H1 (cell line): ENCODE measurements at regions not wholly inside any gene's neighbourhood (a gene's known extent, or its start where the extent isn't known, plus 50 kb on each side); places are given as distances from the start of the nearest gene placed in this dataset.
"Not testable (repeated sequence)": the region's sequence is repeated elsewhere in the genome, so short reads cannot be mapped to it uniquely, and the experiment has no call there.

Experiments used
- CTCF ChIA-PET: fragments of 300-600 bp; sonication (Branson Sonifier 250); formaldehyde crosslinking; loops from one replicate; lab custom pipeline; 2021; ENCODE audit not compliant: partially characterized antibody; lab: Charles Lee
- POLR2A ChIA-PET: fragments of 300-600 bp; sonication (Branson Sonifier 250); formaldehyde crosslinking; loops from one replicate; lab custom pipeline; 2021; ENCODE audit warnings: inconsistent platforms; ENCODE audit not compliant: partially characterized antibody; lab: Charles Lee
- DNase-seq, 2 experiments: peaks; one replicate each; pipeline versions ENCODE4 v3.0.0 to v3.0.0-alpha.2; 2010 to 2022; ENCODE audit warnings: low spot score in 2 of 2, low read depth in 1 of 2, mixed read lengths in 1 of 2
- FAIRE-seq: peaks from 2 replicates; lab custom pipeline; 2011; peaks lifted over from hg19 to GRCh38; lab: Jason Lieb, UNC
- H2AFZ ChIP-seq: 2 replicates; pipeline ENCODE4 v1.8.1; 2012; ENCODE audit warnings: low read length, inconsistent platforms
- H2AK5ac ChIP-seq: 2 replicates; pipeline ENCODE4 v1.6.1; 2013; ENCODE audit warnings: low read depth, low read length
- H2BK120ac ChIP-seq: replicated peaks from 2 replicates; pipeline ENCODE3; 2013; ENCODE audit warnings: low read depth, low read length, inconsistent platforms
- H2BK12ac ChIP-seq: 2 replicates; pipeline ENCODE4 v1.6.1; 2013; ENCODE audit warnings: low read depth, low read length
- H2BK15ac ChIP-seq: 2 replicates; pipeline ENCODE4 v1.6.1; 2013; ENCODE audit warnings: low read length
- H2BK20ac ChIP-seq: 2 replicates; pipeline ENCODE4 v1.6.1; 2013; ENCODE audit warnings: low read length
- H2BK5ac ChIP-seq: 2 replicates; pipeline ENCODE4 v1.6.1; 2013; ENCODE audit warnings: low read depth, low read length
- H3K14ac ChIP-seq: 2 replicates; pipeline ENCODE4 v1.6.1; 2013; ENCODE audit warnings: inconsistent platforms; ENCODE audit not compliant: insufficient read length
- H3K18ac ChIP-seq: 2 replicates; pipeline ENCODE4 v1.6.1; 2013; ENCODE audit warnings: low read length; ENCODE audit errors: extremely low read depth
- H3K23ac ChIP-seq: 2 replicates; pipeline ENCODE4 v1.6.1; 2013; ENCODE audit warnings: inconsistent platforms; ENCODE audit not compliant: insufficient read length
- H3K23me2 ChIP-seq: 2 replicates; pipeline ENCODE4 v1.6.1; 2013; ENCODE audit warnings: low read depth, low read length
- H3K27ac ChIP-seq: 2 replicates; pipeline ENCODE4 v1.6.1; 2011; ENCODE audit warnings: low read depth, low read length, inconsistent platforms
- H3K27me3 ChIP-seq, 4 experiments: replicated peaks in 1 of 4; 1 replicate in 1 of 4; 2 replicates in 3 of 4; pipeline versions ENCODE4 v1.6.1 to v1.8.1; 2011 to 2013; ENCODE audit warnings: low read length in 3 of 4, mild to moderate bottlenecking in 3 of 4, inconsistent platforms in 2 of 4, mixed read lengths in 2 of 4, moderate library complexity in 1 of 4; ENCODE audit not compliant: control insufficient read depth in 3 of 4, insufficient read depth in 3 of 4; ENCODE audit errors: extremely low read depth in 1 of 4
- H3K36me3 ChIP-seq, 4 experiments: 2 replicates each; pipeline versions ENCODE4 v1.6.1 to v1.8.1; 2011 to 2013; ENCODE audit warnings: mild to moderate bottlenecking in 4 of 4, low read length in 3 of 4, moderate library complexity in 2 of 4, control low read depth in 1 of 4, inconsistent platforms in 1 of 4; ENCODE audit not compliant: insufficient read depth in 4 of 4, control insufficient read depth in 2 of 4
- H3K4ac ChIP-seq: replicated peaks from 2 replicates; pipeline ENCODE3; 2013; ENCODE audit warnings: low read length, low read depth, mixed read lengths, inconsistent platforms; ENCODE audit not compliant: insufficient read length
- H3K4me1 ChIP-seq, 4 experiments: replicated peaks in 1 of 4; 1 replicate in 1 of 4; 2 replicates in 3 of 4; pipeline versions ENCODE4 v1.6.1 to v1.8.1; 2011 to 2013; ENCODE audit warnings: low read length in 3 of 4, inconsistent platforms in 2 of 4, mixed read lengths in 1 of 4; ENCODE audit not compliant: insufficient read depth in 4 of 4, control insufficient read depth in 3 of 4
- H3K4me2 ChIP-seq, 2 experiments: 2 replicates each; pipeline versions ENCODE4 v1.6.1 to v1.8.1; 2011 to 2013; ENCODE audit warnings: low read depth in 2 of 2, low read length in 2 of 2, control low read depth in 1 of 2, inconsistent platforms in 1 of 2, mild to moderate bottlenecking in 1 of 2; ENCODE audit not compliant: insufficient read depth in 1 of 2
- H3K4me3 ChIP-seq, 4 experiments: fragments of 200-600, 300-600 bp in 1 of 4; sonication (generic), shearing (Covaris generic), sonication (Bioruptor Twin) in 1 of 4; 2 replicates each; pipeline versions ENCODE4 v1.5.1 to v1.8.1; 2011 to 2016; ENCODE audit warnings: low read length in 4 of 4, low read depth in 3 of 4, control low read depth in 2 of 4, inconsistent platforms in 2 of 4, mild to moderate bottlenecking in 2 of 4, mixed read lengths in 1 of 4, moderate library complexity in 1 of 4; ENCODE audit not compliant: insufficient read depth in 2 of 4; ENCODE audit errors: extremely low read depth in 1 of 4
- H3K56ac ChIP-seq: replicated peaks from 2 replicates; pipeline ENCODE3; 2013; ENCODE audit warnings: low read depth, mild to moderate bottlenecking, mixed read lengths, low read length, inconsistent platforms; ENCODE audit not compliant: insufficient read length
- H3K79me1 ChIP-seq: 2 replicates; pipeline ENCODE4 v1.6.1; 2013; ENCODE audit warnings: low read depth, low read length, control low read depth
- H3K79me2 ChIP-seq, 2 experiments: 2 replicates each; pipeline versions ENCODE4 v1.6.1 to v1.8.1; 2012 to 2013; ENCODE audit warnings: low read length in 2 of 2, mild to moderate bottlenecking in 2 of 2, inconsistent platforms in 1 of 2; ENCODE audit not compliant: insufficient read depth in 2 of 2, control insufficient read depth in 1 of 2
- H3K9ac ChIP-seq, 4 experiments: replicated peaks in 1 of 4; 1 replicate in 1 of 4; 2 replicates in 3 of 4; pipeline versions ENCODE4 v1.6.1 to v1.8.1; 2011 to 2013; ENCODE audit warnings: low read depth in 3 of 4, low read length in 3 of 4, control low read depth in 2 of 4, mild to moderate bottlenecking in 2 of 4, moderate library complexity in 2 of 4, inconsistent platforms in 1 of 4; ENCODE audit errors: extremely low read depth in 1 of 4
- H3K9me3 ChIP-seq, 2 experiments: 2 replicates each; pipeline versions ENCODE4 v1.6.1 to v1.8.1; 2012 to 2013; ENCODE audit warnings: mild to moderate bottlenecking in 2 of 2, moderate library complexity in 2 of 2, control low read depth in 1 of 2, inconsistent platforms in 1 of 2, low read depth in 1 of 2, low read length in 1 of 2, mixed read lengths in 1 of 2; ENCODE audit not compliant: insufficient read depth in 2 of 2
- H4K20me1 ChIP-seq, 2 experiments: replicated peaks in 1 of 2; 2 replicates each; pipeline versions ENCODE3 to v1.8.1; 2011 to 2013; ENCODE audit warnings: inconsistent platforms in 2 of 2, low read length in 2 of 2, mild to moderate bottlenecking in 1 of 2; ENCODE audit not compliant: insufficient read depth in 2 of 2, control insufficient read depth in 1 of 2
- H4K5ac ChIP-seq: 2 replicates; pipeline ENCODE4 v1.6.1; 2013; ENCODE audit warnings: low read length, low read depth, mixed read lengths, inconsistent platforms; ENCODE audit not compliant: insufficient read length
- H4K8ac ChIP-seq: 2 replicates; pipeline ENCODE4 v1.8.0; 2013; ENCODE audit warnings: mild to moderate bottlenecking, moderate library complexity, low read length, inconsistent platforms; ENCODE audit not compliant: insufficient read depth; ENCODE audit errors: extremely low read depth
- H4K91ac ChIP-seq: replicated peaks from 2 replicates; pipeline ENCODE3; 2013; ENCODE audit warnings: low read length, mixed read lengths, inconsistent platforms; ENCODE audit not compliant: insufficient read length
- WGBS, 2 experiments: shearing (Covaris generic) in 1 of 2; methylation state at CpG; one replicate each; pipeline versions ENCODE4 v1.1.6 to v1.1.7; 2013 to 2015; ENCODE audit warnings: low lambda C conversion rate in 2 of 2, mixed read lengths in 2 of 2, inconsistent platforms in 1 of 2, low coverage in 1 of 2, missing lambda C conversion rate in 1 of 2; ENCODE audit not compliant: insufficient replicate concordance in 2 of 2, insufficient coverage in 1 of 2, insufficient read length in 1 of 2; ENCODE audit errors: extremely low coverage in 1 of 2, missing lambda C conversion rate in 1 of 2; 5-methylcytosine and 5-hydroxymethylcytosine counted together

- H2AFZ ChIP-seq, H2BK120ac ChIP-seq, H3K23ac ChIP-seq, H2AK5ac ChIP-seq, H3K36me3 ChIP-seq, H3K4me2 ChIP-seq, H2BK20ac ChIP-seq, H3K56ac ChIP-seq, H3K4me1 ChIP-seq, H2BK5ac ChIP-seq, H4K8ac ChIP-seq, DNase-seq, H3K18ac ChIP-seq, H2BK12ac ChIP-seq, H4K5ac ChIP-seq, H3K4me3 ChIP-seq, FAIRE-seq, H4K91ac ChIP-seq, H3K79me1 ChIP-seq, H4K20me1 ChIP-seq, POLR2A ChIA-PET, H2BK15ac ChIP-seq, H3K79me2 ChIP-seq, H3K23me2 ChIP-seq, H3K4ac ChIP-seq, H3K9me3 ChIP-seq, H3K14ac ChIP-seq, H3K9ac ChIP-seq, H3K27ac ChIP-seq, H3K27me3 ChIP-seq: not testable (repeated sequence)
- WGBS, 2 experiments: 83% methylated on average over 5 of the region's 7 CpGs; no CpG with 5 or more reads in 1 of the 2 experiments
- CTCF ChIA-PET: interaction anchor here (1.1 kb wide), 1 partner anchor 19 kb away, joined by 4 read pairs; no protein-coding TSS in a partner anchor
These were observed 172.1 kb downstream of the CRPPA start for GRCh38 chr7:16249204-16249603.

- H3K23me2 ChIP-seq, POLR2A ChIA-PET, DNase-seq, H4K20me1 ChIP-seq, H3K4me2 ChIP-seq, H2BK12ac ChIP-seq, H2AK5ac ChIP-seq, H3K14ac ChIP-seq, H2BK5ac ChIP-seq, H3K4me1 ChIP-seq, H3K4me3 ChIP-seq, H3K79me2 ChIP-seq, H3K4ac ChIP-seq, H4K5ac ChIP-seq, H2BK15ac ChIP-seq, H3K9ac ChIP-seq, H3K56ac ChIP-seq, H3K36me3 ChIP-seq, H3K9me3 ChIP-seq, H4K8ac ChIP-seq, FAIRE-seq, H3K23ac ChIP-seq, H4K91ac ChIP-seq, H2BK20ac ChIP-seq, H3K79me1 ChIP-seq, H2BK120ac ChIP-seq, H3K27ac ChIP-seq, H3K27me3 ChIP-seq, H3K18ac ChIP-seq, H2AFZ ChIP-seq: not testable (repeated sequence)
- CTCF ChIA-PET: interaction anchor here (1.1 kb wide), 1 partner anchor 20 kb away, joined by 4 read pairs; no protein-coding TSS in a partner anchor
- WGBS, 2 experiments: 98% methylated on average over 5 of the region's 6 CpGs; no CpG with 5 or more reads in 1 of the 2 experiments
These were observed 172.8 kb downstream of the CRPPA start for GRCh38 chr7:16248556-16248955.
